GM18519 (cell line): ENCODE measurements at regions not wholly inside any gene's neighbourhood (a gene's known extent, or its start where the extent isn't known, plus 50 kb on each side); places are given as distances from the start of the nearest gene placed in this dataset.
"Not testable (repeated sequence)": the region's sequence is repeated elsewhere in the genome, so short reads cannot be mapped to it uniquely, and the experiment has no call there.

Source experiments
- ATAC-seq: cut with Tn5 transposase; IDR thresholded peaks from one replicate; pipeline ENCODE4 v1.9.1; 2021; ENCODE audit warnings: mild to moderate bottlenecking, moderate library complexity; ENCODE audit not compliant: unreplicated experiment, low FRiP score

DNA sequence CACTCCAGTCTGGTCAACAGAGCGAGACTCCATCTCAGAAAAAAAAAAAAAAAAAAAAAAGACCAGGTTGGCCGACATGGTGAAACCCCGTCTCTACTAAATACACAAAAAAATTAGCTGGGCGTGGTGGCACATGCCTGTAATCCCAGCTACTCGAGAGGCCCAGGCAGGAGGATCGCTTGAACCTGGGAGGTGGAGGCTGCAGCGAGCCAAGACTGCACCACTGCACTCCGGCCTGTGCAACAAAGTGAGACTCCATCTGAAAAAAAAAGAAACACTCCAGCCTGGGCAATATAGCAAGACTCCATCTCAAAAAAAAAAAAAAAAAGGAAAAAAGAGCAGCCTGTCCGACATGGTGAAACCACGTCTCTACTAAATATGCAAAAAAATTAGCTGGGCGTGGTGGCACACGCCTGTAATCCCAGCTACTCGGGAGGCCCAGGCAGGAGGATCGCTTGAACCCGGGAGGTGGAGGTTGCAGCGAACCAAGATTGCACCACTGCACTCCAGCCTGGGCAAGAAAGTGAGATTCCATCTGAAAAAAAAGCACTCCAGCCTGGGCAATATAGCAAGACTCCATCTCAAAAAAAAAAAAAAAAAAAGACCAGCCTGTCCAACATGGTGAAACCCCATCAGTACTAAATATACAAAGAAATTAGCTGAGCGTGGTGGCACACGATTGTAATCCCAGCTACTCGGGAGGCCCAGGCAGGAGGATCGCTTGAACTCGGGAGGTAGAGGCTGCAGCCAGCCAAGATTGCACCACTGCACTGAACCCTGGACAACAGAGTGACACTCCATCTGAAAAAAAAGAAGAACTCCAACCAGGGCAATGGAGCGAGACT is 343.3 kb upstream of the PLGLB2 start:
- not testable (repeated sequence) for ATAC-seq

DNA sequence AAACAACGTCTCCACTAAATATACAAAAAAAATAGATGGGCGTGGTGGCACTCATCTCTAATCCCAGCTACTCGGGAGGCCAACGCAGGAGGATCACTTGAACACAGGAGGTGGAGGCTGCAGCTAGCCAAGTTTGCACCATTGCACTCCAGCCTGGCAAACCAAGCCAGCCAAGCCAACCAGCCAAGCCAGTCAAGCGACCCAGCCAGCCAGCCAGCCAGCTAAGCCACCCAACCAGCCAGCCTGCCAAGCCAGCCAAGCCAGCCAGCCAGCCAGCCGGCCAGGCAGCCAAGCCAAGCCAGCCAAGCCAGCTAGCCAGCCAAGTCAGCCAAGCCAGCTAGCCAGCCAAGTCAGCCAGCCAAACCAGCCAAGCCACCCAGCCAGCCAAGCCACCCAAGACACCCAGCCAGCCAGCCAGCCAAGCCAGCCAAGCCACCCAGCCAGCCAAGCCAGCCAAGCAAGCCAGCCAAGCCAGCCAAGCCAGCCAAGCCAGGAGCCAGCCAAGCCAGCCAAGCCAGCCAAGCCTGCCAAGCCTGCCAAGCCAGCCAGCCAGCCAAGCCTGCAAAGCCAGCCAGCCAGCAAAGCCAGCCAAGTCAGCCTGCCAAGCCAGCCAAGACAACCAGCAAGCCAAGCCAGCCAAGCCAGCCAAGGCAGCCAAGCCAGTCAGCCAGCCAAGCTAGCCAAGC is 342.2 kb upstream of the PLGLB2 start:
- not testable (repeated sequence) for ATAC-seq

DNA sequence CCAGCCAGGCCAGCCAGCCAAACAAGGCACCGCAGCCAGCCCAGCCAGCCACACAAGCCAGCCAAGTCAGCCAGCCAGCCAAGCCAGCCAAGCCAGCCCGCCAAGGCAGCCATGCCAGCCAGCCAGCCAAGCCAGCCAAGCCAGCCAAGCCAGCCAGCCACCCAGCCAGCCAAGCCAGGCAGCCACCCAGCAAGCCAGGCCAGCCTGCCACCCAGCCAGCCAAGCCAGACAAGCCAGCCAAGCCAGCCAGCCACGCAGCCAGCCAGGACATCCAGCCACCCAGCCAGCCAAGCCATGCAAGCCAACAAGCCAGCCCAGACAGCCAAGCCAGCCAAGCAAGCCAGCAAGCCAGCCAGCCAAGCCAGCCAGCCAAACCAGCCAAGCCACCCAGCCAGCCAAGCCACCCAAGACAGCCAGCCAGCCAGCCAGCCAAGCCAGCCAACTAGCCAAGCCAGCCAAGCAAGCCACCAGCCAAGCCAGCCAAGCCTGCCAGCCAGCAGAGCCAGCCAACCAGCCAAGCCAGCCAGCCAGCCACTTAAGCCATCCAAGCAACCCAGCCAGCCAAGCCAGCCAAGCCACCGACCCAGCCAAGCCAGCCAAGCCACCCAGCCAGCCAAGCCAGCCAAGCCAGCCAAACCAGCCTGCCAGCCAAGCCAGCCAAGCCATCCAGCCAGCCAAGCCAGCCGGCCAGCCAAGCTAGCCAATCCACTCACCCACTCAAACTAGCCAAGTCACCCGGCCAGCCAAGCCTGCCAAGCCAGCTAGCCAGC is 341.3 kb upstream of the PLGLB2 start:
- ATAC-seq = not testable (repeated sequence)

DNA sequence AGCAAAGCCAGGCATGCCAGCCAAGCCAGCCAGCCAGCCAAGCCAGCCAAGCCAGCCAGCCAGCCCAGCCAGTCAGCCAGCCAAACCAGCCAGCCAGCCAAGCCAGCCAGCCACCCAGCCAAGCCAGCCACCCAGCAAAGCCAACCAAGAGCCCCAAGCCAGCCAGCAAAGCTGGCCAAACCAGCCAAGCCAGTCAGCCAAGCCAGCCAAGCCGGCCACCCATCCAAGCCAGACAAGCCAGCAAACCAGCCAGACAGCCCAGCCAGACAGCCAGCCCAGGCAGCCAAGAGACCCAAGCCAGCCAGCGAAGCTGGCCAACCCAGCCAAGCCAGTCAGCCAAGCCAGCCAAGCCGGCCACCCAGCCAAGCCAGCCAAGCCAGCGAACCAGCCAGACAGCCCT is 338.3 kb upstream of the PLGLB2 start:
- ATAC-seq = not testable (repeated sequence)

DNA sequence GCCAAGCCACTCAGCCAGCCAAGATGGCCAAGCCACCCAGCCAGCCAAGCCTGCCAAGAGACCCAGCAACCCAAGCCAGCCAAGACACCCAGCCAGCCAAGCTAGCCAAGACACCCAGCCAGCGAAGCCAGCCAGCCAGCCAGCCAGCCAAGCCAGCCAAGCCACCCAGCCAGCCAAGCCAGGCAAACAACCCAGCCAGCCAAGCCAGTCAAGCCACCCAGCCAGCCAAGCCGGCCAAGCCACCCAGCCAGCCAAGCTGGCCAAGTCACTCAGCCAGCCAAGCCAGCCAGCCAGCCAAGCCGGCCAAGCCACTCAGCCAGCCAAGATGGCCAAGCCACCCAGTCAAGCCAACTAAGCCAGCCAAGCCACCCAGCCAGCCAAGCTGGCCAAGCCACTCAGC is 337.5 kb upstream of the PLGLB2 start:
- not testable (repeated sequence) for ATAC-seq

DNA sequence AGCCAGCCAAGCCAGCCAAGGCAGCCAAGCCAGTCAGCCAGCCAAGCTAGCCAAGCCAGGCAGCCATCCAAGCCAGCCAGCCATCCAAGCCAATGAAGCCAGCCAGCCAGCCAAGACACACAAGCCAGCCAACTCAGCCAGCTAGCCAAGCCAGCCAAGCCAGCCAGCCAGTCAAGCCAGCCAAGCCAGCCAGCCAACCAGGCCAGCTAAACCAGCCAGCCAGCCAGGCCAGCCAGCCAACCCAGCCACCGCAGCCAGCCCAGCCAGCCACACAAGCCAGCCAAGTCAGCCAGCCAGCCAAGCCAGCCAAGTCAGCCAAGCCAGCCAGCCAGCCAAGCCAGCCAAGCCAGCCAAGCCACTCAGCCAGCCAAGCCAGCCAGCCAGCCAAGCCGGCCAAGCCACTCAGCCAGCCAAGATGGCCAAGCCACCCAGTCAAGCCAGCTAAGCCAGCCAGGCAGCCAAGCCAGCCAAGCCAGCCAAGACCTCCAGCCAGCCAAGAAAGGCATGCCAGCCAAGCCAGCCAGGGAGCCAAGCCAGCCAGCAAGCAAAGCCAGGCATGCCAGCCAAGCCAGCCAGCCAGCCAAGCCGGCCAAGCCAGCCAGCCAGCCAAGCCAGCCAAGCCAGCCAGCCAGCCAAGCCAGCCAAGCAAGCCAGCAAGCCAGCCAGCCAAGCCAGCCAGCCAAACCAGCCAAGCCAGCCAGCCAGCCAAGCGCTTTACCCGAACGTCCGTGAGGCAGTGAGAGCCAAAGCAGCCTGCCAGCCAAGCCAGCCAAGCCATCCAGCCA is 335.7 kb upstream of the PLGLB2 start:
- ATAC-seq = not testable (repeated sequence)

DNA sequence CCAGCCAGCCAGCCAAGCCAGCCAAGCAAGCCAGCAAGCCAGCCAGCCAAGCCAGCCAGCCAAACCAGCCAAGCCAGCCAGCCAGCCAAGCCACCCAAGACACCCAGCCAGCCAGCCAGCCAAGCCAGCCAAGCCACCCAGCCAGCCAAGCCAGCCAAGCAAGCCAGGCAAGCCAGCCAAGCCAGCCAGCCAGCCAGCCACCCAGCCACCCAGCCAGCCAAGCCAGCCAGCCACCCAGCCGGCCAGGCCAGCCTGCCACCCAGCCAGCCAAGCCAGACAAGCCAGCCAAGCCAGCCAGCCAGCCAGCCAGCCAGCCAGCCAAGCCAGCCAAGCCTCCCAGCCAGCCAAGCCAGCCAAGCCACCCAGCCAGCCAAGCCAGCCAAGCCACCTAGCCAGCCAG is 333.6 kb upstream of the PLGLB2 start:
- ATAC-seq = not testable (repeated sequence)

DNA sequence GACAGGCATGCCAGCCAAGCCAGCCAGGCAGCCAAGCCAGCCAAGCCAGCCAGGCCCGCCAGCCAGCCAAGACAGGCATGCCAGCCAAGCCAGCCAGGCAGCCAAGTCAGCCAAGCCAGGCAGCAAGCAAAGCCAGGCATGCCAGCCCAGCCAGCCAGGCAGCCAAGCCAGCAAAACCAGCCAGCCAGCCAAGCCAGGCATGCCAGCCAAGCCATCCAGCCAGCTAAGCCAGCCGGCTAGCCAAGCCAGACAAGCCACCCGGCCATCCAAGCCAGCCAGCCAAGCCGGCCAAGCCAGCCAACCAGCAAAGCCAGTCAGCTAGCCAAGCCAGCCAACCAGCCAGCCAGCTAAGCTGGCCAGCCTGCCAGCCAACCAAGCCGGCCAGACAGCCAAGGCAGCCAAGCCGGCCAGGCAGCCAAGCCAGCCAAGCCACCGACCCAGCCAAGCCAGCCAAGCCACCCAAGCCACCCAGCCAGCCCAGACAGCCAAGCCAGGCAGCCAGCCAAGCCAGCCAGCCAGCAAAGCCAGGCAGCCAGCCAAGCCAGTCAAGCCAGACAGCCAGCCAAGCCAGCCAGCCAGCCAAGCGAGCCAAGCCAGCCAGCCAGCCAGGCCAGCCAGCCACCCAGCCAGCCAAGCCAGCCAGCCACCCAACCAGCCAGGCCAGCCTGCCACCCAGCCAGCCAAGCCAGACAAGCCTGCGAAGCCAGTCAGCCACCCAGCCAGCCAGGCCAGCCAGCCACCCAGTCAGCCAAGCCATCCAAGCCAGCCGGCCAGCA is 332.9 kb upstream of the PLGLB2 start:
- ATAC-seq = not testable (repeated sequence)

DNA sequence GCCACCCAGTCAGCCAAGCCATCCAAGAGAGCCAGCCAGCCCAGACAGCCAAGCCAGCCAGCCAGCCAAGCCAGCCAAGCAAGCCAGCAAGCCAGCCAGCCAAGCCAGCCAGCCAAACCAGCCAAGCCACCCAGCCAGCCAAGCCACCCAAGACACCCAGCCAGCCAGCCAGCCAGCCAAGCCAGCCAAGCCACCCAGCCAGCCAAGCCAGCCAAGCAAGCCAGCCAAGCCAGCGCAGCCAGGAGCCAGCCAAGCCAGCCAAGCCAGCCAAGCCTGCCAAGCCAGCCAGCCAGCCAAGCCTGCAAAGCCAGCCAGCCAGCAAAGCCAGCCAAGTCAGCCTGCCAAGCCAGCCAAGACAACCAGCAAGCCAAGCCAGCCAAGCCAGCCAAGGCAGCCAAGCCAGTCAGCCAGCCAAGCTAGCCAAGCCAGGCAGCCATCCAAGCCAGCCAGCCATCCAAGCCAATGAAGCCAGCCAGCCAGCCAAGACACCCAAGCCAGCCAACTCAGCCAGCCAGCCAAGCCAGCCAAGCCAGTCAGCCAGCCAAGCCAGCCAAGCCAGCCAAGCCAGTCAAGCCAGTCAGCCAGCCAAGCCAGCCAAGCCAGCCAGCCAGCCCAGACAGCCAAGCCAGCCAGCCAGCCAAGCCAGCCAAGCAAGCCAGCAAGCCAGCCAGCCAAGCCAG is 332.2 kb upstream of the PLGLB2 start:
- not testable (repeated sequence) for ATAC-seq

DNA sequence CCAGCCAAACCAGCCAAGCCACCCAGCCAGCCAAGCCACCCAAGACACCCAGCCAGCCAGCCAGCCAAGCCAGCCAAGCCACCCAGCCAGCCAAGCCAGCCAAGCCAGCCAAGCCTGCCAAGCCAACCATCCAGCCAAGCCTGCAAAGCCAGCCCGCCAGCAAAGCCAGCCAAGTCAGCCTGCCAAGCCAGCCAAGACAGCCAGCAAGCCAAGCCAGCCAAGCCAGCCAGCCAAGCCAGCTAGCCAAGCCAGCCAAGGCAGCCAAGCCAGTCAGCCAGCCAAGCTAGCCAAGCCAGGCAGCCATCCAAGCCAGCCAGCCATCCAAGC is 331.7 kb upstream of the PLGLB2 start:
- ATAC-seq = not testable (repeated sequence)

DNA sequence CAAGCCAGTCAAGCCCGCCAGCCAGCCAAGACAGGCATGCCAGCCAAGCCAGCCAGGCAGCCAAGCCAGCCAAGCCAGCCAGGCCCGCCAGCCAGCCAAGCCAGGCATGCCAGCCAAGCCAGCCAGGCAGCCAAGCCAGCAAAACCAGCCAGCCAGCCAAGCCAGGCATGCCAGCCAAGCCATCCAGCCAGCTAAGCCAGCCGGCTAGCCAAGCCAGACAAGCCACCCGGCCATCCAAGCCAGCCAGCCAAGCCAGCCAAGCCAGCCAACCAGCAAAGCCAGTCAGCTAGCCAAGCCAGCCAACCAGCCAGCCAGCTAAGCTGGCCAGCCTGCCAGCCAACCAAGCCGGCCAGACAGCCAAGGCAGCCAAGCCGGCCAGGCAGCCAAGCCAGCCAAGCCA is 330.7 kb upstream of the PLGLB2 start:
- ATAC-seq = not testable (repeated sequence)

DNA sequence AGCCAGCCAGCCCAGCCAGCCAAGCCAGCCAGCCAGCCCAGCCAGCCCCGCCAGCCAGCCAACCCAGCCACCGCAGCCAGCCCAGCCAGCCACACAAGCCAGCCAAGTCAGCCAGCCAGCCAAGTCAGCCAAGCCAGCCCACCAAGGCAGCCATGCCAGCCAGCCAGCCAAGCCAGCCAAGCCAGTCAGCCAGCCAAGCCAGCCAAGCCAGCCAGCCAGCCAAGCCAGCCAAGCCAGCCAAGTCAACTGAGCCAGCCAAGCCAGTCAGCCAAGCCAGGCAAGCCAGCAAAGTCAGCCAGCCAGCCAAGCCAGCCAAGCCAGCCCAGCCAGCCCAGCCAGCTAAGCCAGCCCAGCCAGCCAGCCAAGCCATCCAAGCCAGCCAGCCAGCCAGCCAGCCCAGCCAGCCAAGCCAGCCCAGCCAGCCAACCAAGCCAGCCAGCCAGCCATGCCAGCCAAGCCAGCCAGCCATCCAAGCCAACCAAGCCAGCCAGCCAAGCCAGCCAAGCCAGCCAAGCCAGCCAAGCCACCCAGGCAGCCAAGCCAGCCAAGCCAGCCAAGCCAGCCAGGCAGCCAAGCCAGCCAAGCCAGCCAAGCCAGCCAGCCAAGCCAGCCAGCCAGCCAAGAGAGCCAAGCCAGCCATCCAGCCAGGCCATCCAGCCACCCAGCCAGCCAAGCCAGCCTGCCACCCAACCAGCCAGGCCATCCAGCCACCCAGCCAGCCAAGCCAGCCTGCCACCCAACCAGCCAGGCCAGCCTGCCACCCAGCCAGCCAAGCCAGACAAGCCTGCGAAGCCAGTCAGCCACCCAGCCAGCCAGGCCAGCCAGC is 329.9 kb upstream of the PLGLB2 start:
- ATAC-seq = not testable (repeated sequence)

DNA sequence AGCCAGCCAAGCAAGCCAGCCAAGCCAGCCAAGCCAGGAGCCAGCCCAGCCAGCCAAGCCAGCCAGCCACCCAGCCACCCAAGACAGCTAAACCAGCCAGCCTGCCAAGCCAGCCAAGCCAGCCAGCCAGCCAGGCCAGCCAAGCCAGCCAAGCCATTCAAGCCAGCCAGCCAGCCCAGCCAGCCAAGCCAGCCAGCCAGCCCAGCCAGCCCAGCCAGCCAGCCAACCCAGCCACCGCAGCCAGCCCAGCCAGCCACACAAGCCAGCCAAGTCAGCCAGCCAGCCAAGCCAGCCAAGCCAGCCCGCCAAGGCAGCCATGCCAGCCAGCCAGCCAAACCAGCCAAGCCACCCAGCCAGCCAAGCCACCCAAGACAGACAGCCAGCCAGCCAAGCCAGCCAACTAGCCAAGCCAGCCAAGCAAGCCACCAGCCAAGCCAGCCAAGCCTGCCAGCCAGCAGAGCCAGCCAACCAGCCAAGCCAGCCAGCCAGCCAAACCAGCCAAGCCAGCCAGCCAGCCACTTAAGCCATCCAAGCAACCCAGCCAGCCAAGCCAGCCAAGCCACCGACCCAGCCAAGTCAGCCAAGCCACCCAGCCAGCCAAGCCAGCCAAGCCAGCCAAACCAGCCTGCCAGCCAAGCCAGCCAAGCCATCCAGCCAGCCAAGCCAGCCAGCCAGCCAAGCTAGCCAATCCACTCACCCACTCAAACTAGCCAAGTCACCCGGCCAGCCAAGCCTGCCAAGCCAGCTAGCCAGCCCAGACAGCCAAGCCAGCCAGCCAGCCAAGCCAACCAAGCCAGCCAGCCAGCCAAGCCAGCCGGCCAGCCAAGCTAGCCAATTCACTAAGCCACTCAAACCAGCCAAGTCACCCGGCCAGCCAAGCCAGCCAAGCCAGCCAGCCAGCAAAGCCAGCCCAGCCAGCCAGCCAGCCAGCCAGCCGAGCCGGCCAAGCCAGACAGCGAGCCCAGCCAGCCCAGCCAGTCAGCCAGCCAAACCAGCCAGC is 328.8 kb upstream of the PLGLB2 start:
- ATAC-seq = not testable (repeated sequence)

DNA sequence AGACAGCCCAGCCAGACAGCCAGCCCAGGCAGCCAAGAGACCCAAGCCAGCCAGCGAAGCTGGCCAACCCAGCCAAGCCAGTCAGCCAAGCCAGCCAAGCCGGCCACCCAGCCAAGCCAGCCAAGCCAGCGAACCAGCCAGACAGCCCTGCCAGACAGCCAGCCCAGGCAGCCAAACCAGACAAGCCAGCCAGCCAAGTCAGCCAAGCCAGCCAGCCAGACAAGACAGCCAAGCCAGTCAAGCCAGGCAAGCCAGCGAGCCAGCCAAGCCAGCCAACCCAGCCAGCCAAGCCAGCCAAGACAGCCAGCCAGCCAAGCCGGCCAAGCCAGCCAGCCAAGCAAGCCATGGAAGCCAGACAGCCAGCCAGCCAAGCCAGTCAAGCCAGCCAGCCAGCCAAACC is 327.9 kb upstream of the PLGLB2 start:
- ATAC-seq = not testable (repeated sequence)

DNA sequence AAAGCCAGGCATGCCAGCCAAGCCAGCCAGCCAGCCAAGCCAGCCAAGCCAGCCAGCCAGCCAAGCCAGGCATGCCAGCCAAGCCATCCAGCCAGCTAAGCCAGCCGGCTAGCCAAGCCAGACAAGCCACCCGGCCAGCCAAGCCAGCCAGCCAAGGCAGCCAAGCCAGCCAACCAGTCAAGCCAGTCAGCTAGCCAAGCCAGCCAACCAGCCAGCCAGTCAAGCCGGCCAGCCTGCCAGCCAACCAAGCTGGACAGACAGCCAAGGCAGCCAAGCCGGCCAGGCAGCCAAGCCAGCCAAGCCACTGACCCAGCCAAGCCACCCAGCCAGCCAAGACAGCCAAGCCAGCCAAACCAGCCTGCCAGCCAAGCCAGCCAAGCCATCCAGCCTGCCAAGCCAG is 326.9 kb upstream of the PLGLB2 start:
- ATAC-seq = not testable (repeated sequence)

DNA sequence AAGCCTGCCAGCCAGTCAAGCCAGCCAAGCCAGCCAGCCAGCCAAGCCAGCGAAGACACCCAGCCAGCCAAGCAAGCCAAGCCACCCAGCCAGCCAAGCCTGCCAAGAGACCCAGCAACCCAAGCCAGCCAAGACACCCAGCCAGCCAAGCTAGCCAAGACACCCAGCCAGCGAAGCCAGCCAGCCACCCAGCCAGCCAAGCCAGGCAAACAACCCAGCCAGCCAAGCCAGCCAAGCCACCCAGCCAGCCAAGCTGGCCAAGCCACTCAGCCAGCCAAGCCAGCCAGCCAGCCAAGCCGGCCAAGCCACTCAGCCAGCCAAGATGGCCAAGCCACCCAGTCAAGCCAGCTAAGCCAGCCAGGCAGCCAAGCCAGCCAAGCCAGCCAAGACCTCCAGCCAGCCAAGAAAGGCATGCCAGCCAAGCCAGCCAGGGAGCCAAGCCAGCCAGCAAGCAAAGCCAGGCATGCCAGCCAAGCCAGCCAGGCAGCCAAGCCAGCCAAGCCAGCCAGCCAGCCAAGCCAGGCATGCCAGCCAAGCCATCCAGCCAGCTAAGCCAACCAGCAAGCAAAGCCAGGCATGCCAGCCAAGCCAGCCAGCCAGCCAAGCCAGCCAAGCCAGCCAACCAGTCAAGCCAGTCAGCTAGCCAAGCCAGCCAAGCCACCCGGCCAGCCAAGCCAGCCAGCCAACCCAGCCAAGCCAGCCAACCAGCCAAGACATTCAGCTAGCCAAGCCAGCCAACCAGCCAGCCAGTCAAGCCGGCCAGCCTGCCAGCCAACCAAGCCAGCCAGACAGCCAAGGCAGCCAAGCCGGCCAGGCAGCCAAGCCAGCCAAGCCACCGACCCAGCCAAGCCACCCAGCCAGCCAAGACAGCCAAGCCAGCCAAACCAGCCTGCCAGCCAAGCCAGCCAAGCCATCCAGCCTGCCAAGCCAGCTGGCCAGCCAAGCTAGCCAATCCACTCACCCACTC is 323.8 kb upstream of the PLGLB2 start:
- ATAC-seq = not testable (repeated sequence)
